HepG2 (cell line): ENCODE measurements at regions not wholly inside any gene's neighbourhood (a gene's known extent, or its start where the extent isn't known, plus 50 kb on each side); places are given as distances from the start of the nearest gene placed in this dataset.

Source experiments
- CBX5 ChIP-seq: sonication (generic); formaldehyde crosslinking; IDR thresholded peaks from 2 replicates; pipeline ENCODE4 v1.4.0; 2020; ENCODE audit warnings: missing genetic modification reagents, borderline replicate concordance
- ELF4 ChIP-seq: sonication (generic); formaldehyde crosslinking; IDR thresholded peaks from 2 replicates; pipeline ENCODE4 v1.5.0; 2020; ENCODE audit warnings: missing genetic modification reagents, mild to moderate bottlenecking, moderate library complexity, borderline replicate concordance
- FOXK2 ChIP-seq: fragments of 450-650 bp; IDR thresholded peaks from 2 replicates; pipeline ENCODE4 v1.6.1; 2016
- GLI4 ChIP-seq: sonication (generic); formaldehyde crosslinking; IDR thresholded peaks from 2 replicates; pipeline ENCODE4 v1.5.1; 2020; ENCODE audit warnings: missing genetic modification reagents, mild to moderate bottlenecking, moderate library complexity, borderline replicate concordance
- KDM1A ChIP-seq: IDR thresholded peaks from 2 replicates; pipeline ENCODE4 v1.6.1; 2016; ENCODE audit warnings: missing compliant biosample characterization
- MBNL3 ChIP-seq: fragments of 250-450 bp; sonication (Bioruptor Pico); conservative IDR thresholded peaks from 2 replicates; pipeline ENCODE4 v1.8.0; 2022; ENCODE audit warnings: mild to moderate bottlenecking, inconsistent platforms
- MXI1 ChIP-seq: IDR thresholded peaks from 3 replicates; pipeline ENCODE4 v1.6.1; 2012; ENCODE audit warnings: low read depth, low read length, inconsistent platforms, borderline replicate concordance
- NR2F1 ChIP-seq, 2 experiments: fragments of 450-650 bp in 1 of 2; formaldehyde crosslinking in 1 of 2; IDR thresholded peaks; 2 replicates each; pipeline versions ENCODE4 v1.5.0 to v1.6.1; 2016 to 2020; ENCODE audit warnings: mild to moderate bottlenecking in 1 of 2, missing compliant biosample characterization in 1 of 2, missing genetic modification reagents in 1 of 2, moderate library complexity in 1 of 2
- WIZ ChIP-seq: sonication (generic); formaldehyde crosslinking; IDR thresholded peaks from 2 replicates; pipeline ENCODE4 v1.5.1; 2020; ENCODE audit warnings: mild to moderate bottlenecking, missing genetic modification reagents
- ZFP62 ChIP-seq: sonication (generic); formaldehyde crosslinking; IDR thresholded peaks from 2 replicates; pipeline ENCODE4 v1.4.0; 2020; ENCODE audit warnings: missing genetic modification reagents
- ZNF383 ChIP-seq: sonication (generic); formaldehyde crosslinking; IDR thresholded peaks from 2 replicates; pipeline ENCODE4 v1.4.0; 2020; ENCODE audit warnings: missing genetic modification reagents, mild to moderate bottlenecking, borderline replicate concordance
- ZNF441 ChIP-seq: sonication (generic); formaldehyde crosslinking; IDR thresholded peaks from 2 replicates; pipeline ENCODE4 v1.7.0; 2021; ENCODE audit warnings: missing genetic modification reagents, borderline replicate concordance
- TF ChIP-seq, protein P1 (sequence below): sonication (generic); formaldehyde crosslinking; IDR thresholded peaks from 2 replicates; pipeline ENCODE4 v1.5.0; 2020; ENCODE audit warnings: mild to moderate bottlenecking, missing genetic modification reagents, moderate library complexity
- TF ChIP-seq, protein P2 (sequence below): sonication (generic); formaldehyde crosslinking; IDR thresholded peaks from 2 replicates; pipeline ENCODE4 v1.4.0; 2020; ENCODE audit warnings: mild to moderate bottlenecking, missing genetic modification reagents

DNA sequence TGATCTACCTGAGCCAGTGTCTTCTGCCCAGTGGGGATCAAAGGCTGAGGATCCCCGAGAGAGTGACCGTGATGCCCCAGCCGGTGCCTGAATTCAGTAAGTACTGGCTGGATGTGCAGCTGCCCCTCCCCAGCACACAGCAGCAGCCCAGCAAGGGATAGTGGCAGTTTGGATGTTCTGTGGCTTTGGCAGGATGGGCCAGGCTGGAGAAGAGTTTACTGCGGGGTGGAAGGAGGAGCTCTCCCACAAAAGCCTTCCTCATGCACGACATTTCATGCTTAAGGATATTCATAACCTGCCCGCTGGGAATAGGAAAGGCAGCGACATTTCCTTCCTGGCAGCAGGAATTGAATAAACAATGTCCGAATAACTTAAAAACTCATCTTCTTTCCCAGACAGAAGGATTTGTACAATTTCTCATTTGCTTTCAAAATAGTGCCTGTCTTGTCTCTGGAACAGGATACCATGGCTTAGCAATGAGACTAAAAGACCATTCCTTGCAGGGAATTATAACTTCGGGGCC, 135.6 kb upstream of the PRMT8 start:
- TF ChIP-seq FOXK2: no peak
- TF ChIP-seq GLI4 (CRISPR knock-in tag): no peak
- TF ChIP-seq, protein P1, sequence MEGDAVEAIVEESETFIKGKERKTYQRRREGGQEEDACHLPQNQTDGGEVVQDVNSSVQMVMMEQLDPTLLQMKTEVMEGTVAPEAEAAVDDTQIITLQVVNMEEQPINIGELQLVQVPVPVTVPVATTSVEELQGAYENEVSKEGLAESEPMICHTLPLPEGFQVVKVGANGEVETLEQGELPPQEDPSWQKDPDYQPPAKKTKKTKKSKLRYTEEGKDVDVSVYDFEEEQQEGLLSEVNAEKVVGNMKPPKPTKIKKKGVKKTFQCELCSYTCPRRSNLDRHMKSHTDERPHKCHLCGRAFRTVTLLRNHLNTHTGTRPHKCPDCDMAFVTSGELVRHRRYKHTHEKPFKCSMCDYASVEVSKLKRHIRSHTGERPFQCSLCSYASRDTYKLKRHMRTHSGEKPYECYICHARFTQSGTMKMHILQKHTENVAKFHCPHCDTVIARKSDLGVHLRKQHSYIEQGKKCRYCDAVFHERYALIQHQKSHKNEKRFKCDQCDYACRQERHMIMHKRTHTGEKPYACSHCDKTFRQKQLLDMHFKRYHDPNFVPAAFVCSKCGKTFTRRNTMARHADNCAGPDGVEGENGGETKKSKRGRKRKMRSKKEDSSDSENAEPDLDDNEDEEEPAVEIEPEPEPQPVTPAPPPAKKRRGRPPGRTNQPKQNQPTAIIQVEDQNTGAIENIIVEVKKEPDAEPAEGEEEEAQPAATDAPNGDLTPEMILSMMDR (CRISPR knock-in tag): no peak
- TF ChIP-seq ELF4 (CRISPR knock-in tag): no peak
- TF ChIP-seq ZNF383 (CRISPR knock-in tag): no peak
- no peak for TF ChIP-seq MBNL3
- no peak for TF ChIP-seq KDM1A (CRISPR knock-in tag)
- no peak for TF ChIP-seq ZNF441 (CRISPR knock-in tag)
- no peak for TF ChIP-seq NR2F1 (CRISPR knock-in tag; IDR thresholded peaks at IDR 0.05)
- no peak for TF ChIP-seq ZFP62 (CRISPR knock-in tag)
- no peak for TF ChIP-seq WIZ (CRISPR knock-in tag)
- TF ChIP-seq CBX5 (CRISPR knock-in tag): no peak
- TF ChIP-seq MXI1: no peak
- TF ChIP-seq, protein P2, sequence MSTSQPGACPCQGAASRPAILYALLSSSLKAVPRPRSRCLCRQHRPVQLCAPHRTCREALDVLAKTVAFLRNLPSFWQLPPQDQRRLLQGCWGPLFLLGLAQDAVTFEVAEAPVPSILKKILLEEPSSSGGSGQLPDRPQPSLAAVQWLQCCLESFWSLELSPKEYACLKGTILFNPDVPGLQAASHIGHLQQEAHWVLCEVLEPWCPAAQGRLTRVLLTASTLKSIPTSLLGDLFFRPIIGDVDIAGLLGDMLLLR (CRISPR knock-in tag): no peak
